KOPT-K1 (cell line): ENCODE measurements at regions not wholly inside any gene's neighbourhood (a gene's known extent, or its start where the extent isn't known, plus 50 kb on each side); places are given as distances from the start of the nearest gene placed in this dataset.
"Not testable (repeated sequence)": the region's sequence is repeated elsewhere in the genome, so short reads cannot be mapped to it uniquely, and the experiment has no call there.

Experiments
- H3K27ac ChIP-seq: fragments of 200-600 bp; sonication (generic); 2 replicates; pipeline ENCODE4 v1.5.1; 2016; ENCODE audit warnings: antibody characterized with exemption, mild to moderate bottlenecking, low read depth, low read length; ENCODE audit not compliant: poor library complexity, severe bottlenecking
- H3K36me3 ChIP-seq: fragments of 200-600 bp; sonication (generic); 2 replicates; pipeline ENCODE4 v1.5.1; 2017; ENCODE audit warnings: antibody characterized with exemption, mild to moderate bottlenecking, low read length, moderate library complexity; ENCODE audit not compliant: insufficient read depth
- H3K9me3 ChIP-seq: fragments of 200-600 bp; sonication (generic); 2 replicates; pipeline ENCODE4 v1.5.1; 2017; ENCODE audit warnings: antibody characterized with exemption, low read length, mild to moderate bottlenecking; ENCODE audit not compliant: insufficient read depth, poor library complexity, severe bottlenecking

DNA sequence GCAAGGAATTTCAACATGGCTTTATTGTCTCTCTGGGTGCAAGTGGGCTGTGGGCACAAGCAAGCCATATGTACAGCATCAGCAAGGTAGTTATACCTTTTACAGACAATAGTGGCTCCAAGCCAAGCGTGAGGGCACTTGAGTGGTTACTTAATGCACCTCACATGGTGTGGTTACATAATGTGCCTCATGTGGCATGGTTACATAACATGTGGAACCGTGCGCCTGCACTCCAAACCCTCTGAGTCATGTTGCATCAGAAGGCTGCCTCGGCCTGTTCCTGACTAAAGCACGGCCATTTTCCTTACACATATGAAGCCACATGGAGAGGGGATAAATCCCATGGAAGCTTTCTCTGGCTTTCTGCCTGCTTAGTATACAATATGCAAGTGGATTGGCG, 150.9 kb downstream of the OSTF1 start:
- Histone ChIP-seq H3K27ac (no peak overlapping the region), H3K36me3 (no peaks in the 10 kb centered on the region), H3K9me3 (peaks cover 20% of the 10 kb centered on the region)

DNA sequence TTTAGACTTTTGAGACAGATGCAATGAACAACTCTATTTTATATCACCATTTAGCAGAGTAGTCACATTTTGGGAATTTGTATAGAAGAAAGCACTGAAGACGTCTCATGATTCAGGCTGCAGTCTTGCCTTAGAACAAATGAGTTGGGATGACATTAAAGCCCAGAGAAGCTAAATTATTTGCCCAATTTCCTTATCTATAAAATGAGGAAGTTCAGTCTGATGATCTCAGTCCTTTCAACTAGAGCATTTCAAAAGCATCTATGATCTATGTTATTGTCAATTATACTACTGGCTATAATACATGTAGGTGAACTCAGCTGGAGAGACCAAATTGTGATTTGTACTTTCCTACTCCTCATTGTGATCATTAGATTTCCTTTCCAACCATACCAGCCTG, 154.1 kb downstream of the OSTF1 start:
- no peaks in the 10 kb centered on the region for H3K36me3 ChIP-seq
- H3K9me3 ChIP-seq, result no peaks in the 10 kb centered on the region
- no peak overlapping the region for H3K27ac ChIP-seq

DNA sequence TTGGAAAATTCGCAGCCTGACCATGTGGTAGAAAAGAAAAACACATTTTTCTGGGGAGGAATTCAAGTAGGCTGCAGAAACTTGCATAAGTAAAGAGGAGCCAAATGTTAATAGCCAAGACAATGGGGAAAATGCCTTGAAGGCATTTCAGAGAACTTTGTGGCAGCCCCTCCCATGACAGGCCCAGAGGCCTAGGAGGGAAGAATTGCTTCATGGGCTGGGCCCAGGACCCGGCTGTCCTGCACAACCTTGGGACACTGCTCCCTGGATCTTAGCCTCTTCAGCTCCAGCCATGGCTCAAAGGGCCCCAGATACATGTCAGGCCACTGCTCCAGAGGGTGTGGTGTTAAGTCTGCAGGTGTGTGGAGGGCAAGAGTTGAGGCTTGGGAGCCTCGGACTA, 158.6 kb downstream of the OSTF1 start:
- Histone ChIP-seq H3K27ac (no peak overlapping the region), H3K9me3 (peaks cover 26% of the 10 kb centered on the region), H3K36me3 (no peaks in the 10 kb centered on the region)

DNA sequence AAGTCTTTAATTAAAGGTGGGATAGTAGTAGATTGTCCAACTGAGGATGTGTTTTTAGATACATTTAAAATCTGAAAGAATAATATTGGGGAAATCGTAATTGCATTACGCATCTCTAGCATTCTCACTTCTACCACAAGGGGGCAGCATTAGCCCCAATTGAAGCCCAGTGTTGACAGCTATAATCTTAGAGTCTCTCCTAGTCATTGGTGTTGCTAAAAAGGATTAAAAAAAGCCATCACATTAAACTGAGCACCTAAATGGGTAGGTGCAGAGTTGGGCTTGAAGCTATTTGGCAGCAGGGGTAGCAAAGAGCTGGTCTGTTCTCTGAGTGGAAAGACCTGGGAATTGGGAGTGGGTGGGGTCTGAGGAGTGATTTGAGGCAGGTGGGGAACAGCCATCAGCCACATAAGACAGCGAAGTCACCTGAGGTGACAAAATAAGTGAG, 177.2 kb downstream of the OSTF1 start:
- H3K36me3 ChIP-seq, result no peaks in the 10 kb centered on the region
- no peaks in the 10 kb centered on the region for H3K9me3 ChIP-seq
- H3K27ac ChIP-seq, result no peak overlapping the region

DNA sequence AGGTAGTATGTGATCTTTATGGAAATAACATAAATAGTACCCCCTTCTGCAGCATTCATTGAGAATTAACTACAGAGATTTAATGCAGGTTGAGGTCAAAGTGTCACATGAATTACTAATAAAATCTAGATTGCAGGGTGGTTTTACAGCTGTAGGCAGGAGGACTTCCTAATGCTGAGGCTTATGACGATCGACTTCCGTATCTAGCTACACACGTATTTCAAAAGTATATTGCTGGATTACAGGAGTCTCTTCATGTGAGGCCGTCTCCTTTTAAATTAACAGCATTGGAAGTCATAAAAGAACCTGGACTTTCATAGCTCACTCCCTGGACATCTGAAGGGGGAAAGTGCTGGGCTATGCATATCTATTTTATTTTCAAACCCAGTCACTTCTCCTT, 180.9 kb downstream of the OSTF1 start:
- Histone ChIP-seq H3K9me3 (no peaks in the 10 kb centered on the region), H3K27ac (no peak overlapping the region), H3K36me3 (no peaks in the 10 kb centered on the region)

DNA sequence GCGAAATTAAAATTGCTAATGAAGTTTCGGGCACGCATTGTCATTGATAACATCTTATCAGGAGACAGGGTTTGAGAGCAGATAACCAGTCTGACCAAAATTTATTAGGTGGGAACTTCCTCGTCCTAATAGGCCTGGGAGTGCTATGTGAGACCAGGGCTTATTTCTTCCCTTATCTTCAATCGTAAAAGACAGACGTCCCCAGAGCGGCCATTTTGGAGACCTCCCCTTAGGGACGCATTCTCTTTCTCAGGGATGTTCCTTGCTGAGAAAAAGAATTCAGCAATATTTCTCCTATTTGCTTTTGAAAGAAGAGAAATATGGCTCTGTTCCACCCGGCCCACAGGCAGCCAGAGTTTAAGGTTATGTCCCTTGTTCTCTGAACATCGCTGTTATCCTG, 184.7 kb downstream of the OSTF1 start:
- not testable (repeated sequence) for H3K36me3 ChIP-seq, H3K9me3 ChIP-seq, H3K27ac ChIP-seq

DNA sequence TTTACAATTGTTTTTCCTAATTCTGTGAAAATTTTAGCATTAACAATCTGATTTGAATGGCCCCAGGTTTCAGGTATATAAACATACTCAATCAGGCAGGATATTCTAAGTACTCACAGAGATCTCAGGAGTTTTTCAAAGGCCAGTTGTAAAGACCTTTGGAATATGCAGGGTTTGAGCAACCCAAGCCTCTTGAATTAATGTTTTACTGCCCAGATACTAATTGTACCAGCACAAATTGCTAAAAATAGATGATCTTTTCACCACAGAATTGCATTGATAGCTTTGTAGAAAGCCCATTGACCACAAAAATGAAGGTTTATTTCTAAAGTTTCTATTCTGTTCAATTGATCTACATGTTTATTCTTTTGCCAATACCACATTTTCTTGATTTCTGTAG, 186.5 kb downstream of the OSTF1 start:
- H3K9me3 ChIP-seq, result peaks cover 5% of the 10 kb centered on the region
- no peaks in the 10 kb centered on the region for H3K36me3 ChIP-seq
- H3K27ac ChIP-seq, result no peak overlapping the region

DNA sequence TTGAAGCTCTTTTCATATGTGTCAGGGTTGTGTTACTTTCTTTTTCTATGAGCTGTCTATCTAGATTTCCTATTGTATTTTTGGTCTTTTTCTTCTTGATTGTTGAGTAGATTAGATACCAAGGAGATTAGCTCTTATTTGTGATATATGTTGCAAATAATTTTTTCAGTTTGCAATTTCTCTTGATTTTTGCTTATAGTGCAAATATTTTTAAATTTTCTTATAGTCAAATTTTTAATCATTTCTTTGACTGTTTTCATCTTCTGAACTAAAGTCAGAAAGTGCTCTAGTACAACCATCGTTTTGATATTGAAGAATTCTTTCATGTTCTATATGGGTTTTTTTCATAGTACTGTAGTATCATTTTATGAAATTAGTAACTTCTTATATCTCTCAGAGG, 193.7 kb downstream of the OSTF1 start:
- Histone ChIP-seq H3K27ac (no peak overlapping the region), H3K9me3 (peaks cover 5% of the 10 kb centered on the region), H3K36me3 (no peaks in the 10 kb centered on the region)

DNA sequence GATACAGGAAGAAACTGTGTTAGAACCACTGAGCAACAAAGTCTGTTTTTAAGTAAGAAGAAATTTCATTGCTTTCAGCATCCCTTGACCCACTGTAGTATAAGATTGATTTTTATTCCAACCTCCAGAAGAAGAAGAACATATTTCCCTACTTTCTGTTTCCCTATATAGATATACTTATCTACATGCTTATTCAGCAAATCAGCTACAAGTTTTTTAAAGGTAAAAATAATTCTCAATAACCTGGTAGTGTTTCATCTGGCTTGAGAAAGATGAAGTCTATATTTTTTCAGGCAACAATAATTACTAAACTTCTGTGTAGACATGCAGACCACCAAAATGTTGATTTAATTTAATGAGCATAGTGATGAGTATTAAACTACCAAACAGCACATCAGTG, 201.0 kb downstream of the OSTF1 start:
- Histone ChIP-seq H3K36me3 (no peaks in the 10 kb centered on the region), H3K27ac (no peak overlapping the region), H3K9me3 (no peaks in the 10 kb centered on the region)

DNA sequence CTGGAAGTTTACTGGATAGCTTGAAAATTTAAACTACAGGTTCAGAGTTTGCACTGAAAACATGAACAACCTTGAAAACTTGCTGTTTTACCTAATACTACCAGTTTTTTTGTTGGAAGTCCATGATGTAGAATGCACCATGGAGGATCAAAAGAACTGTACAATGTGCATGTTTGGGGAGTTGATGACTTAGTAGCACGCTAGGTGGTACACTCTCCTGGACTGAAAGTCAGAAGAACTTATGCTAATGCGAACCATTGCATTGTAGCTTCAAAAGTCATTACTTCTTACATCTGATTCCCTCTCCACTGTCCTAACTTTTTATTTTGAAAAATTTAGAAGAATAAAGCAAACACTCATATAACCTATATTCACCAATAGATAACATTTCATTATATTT, 211.0 kb downstream of the OSTF1 start:
- H3K9me3 ChIP-seq, result no peaks in the 10 kb centered on the region
- no peak overlapping the region for H3K27ac ChIP-seq
- H3K36me3 ChIP-seq, result no peaks in the 10 kb centered on the region

DNA sequence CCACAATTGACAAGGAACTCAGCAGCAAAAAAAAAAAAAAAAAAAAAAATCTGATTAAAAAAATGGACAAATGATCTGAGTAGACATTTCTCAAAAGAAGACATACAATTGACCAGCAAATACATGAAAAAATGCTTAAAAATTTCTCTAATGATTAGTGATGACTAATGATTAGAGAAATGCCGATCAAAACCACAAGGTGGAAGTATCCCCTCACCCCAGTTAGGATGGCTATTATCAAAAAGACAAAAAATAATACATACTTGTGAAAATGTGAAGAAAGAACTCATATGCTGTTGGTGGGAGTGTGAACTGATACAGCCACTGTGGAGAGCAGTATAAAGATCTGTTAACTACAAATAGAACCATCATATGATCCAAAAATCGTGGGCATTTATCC, 245.3 kb downstream of the OSTF1 start:
- Histone ChIP-seq H3K9me3 (no peaks in the 10 kb centered on the region), H3K27ac (no peak overlapping the region), H3K36me3 (no peaks in the 10 kb centered on the region)

DNA sequence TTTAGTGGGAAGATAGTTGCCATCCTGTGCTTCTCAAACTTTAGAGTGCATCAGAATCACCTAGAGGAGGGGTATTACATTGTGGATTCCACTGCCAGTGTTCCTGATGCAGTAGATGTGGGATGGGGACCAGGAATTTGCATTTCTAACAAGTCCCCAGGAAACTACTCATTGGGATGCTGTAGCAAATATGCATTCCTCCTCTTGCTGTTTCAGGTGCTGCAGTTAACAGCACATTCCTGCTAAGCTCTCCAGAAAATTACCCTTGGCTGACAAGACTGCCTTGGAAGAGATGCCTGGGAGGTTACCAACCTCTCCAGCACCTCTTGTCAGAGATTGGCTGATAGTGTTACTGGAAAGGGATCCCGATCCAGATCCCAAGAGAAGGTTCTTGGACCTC, 270.5 kb downstream of the OSTF1 start:
- H3K27ac ChIP-seq, result no peak overlapping the region
- no peaks in the 10 kb centered on the region for H3K36me3 ChIP-seq
- peaks cover 11% of the 10 kb centered on the region for H3K9me3 ChIP-seq

DNA sequence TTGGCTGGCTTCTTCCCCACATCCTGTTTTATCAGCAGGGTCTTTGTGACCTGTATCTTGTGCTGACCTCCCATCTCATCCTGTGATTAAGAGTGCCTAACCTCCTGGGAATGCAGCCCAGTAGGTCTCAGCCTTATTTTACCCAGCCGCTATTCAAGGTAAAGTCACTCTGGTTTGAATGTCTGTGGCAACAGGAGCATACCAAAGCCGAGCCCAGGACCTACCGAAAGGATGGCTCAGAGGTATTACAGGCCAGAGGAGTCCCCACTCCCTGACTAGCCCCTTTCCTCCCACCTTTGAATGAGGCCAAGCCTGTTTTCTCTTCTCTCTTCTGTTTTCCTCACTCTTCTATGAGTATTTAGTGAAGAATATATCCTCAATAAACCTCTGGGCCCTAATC, 271.3 kb downstream of the OSTF1 start:
- Histone ChIP-seq H3K36me3 (no peaks in the 10 kb centered on the region), H3K27ac (no peak overlapping the region), H3K9me3 (peaks cover 11% of the 10 kb centered on the region)

DNA sequence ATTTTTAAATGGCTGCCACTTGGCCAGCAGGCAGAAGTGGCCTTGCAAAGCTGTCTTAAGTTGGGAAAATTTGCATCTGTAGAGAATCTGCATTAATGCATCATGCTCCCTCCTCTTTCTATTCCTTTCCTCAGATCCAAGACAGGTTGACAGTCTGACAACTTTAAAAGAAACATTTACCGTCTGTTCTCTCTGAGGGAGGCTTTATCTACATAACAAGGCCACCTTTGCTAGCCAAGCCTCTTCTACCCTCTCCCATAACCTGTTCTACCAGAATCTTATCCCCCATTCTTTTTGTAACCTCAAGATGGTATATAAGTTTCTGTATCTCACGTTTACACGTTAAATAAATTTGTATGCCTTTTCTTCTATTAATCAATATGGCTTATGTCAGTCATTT, 271.9 kb downstream of the OSTF1 start:
- Histone ChIP-seq H3K36me3 (no peaks in the 10 kb centered on the region), H3K27ac (no peak overlapping the region), H3K9me3 (peaks cover 11% of the 10 kb centered on the region)

DNA sequence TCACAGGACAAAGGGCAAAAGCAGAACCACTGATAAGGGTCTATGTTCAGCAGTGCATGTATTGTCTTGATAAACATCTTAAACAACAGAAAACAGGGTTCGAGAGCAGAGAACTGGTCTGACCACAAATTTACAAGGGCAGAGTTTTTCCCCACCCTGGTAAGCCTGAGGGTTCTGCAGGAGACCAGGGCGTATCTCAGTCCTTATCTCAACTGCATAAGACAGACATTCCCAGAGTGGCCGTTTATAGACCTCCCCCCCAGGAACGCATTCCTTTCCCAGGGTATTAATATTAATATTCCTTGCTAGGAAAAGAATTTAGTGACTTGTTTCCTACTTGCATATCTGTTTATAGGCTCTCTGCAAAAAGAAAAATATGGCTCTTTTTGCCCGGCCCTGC, 274.1 kb downstream of the OSTF1 start:
- H3K9me3 ChIP-seq, result peaks cover 11% of the 10 kb centered on the region
- H3K36me3 ChIP-seq, H3K27ac ChIP-seq: not testable (repeated sequence)

DNA sequence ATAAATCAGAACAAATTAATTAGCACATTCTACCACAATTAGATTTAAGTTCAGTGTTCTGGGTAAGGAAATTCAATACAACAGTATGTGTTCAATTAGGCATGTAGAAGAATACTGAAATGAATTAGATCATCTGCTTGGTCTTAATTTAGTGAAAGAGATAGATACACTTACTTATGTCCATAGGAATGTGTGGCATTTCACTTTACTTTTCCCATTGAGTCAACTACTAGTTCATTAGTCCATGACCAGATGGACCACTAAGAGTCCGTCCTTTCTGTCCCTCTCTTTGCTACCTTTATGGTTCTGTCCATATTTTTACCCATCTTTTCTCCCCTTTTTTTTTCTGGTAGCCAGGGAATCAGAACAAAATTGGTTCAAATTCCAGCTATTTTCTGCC, 276.9 kb downstream of the OSTF1 start:
- Histone ChIP-seq H3K36me3 (no peaks in the 10 kb centered on the region), H3K27ac (no peak overlapping the region), H3K9me3 (peaks cover 11% of the 10 kb centered on the region)

DNA sequence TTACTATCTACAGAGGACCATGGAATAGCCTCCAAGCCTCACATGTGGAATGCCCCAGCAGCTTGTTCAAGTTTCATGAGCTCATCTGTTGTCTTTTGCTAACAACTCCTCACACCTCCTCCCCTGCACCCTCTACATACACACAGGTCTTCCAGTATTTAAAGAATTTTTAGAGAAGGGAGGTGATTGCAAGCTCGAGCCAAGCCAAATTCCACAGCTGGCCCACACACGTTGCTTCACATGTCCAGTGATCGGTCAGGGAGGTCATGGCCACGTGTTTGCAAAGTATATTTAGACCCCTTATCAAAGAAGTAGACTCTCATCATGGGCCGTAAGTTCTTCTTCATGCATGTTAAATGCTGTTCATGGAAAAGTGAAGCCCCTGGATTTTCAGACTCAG, 281.7 kb downstream of the OSTF1 start:
- Histone ChIP-seq H3K36me3 (no peaks in the 10 kb centered on the region), H3K9me3 (no peaks in the 10 kb centered on the region), H3K27ac (no peak overlapping the region)
